Suppressor macrophage treated with lipopolysaccharide for 4 hours (primary cell): ENCODE measurements at regions not wholly inside any gene's neighbourhood (a gene's known extent, or its start where the extent isn't known, plus 50 kb on each side); places are given as distances from the start of the nearest gene placed in this dataset.

Experiments used
- DNase-seq: peaks from one replicate; pipeline ENCODE4 v3.0.0-alpha.2; 2020

DNA sequence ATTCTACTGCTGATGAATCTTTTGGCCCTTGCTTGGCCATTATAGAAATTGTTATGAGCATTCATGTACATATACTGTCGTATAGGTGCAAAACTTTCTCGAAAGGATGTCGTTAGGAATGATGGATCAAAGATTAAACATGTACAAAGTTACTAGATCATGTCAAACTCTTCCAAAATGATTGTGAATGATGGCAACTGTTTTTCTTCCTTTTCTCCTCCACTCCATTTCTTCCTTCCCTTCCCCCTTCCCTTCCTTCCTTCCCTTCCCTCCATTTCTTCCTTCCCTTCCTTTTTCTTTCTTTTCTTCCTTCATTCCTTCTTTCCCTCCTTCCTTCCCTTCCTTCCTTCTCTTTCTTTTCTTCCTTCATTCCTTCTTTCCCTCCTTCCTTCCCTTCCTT, 973.9 kb downstream of the CDH11 start:
- DNase-seq: no peak

DNA sequence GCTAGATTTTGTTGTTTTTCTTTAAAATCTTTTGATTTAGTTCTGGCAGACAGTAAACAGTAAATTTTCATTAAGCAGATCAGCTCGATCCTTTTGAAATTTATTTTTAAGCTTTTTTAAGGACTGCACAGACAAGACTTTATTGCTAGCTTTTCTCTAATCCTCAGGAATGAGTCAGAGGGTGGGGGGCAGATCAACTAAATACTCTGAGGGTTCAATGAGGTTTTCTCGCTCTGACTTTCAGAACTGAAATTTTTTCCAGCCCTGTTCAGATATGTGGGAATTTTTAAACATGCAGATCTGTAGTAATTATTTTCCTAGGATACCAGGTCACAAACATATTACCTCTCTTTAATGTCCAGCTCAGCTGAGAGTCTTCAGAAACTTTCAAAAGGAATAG, 977.2 kb downstream of the CDH11 start:
- no peak for DNase-seq

DNA sequence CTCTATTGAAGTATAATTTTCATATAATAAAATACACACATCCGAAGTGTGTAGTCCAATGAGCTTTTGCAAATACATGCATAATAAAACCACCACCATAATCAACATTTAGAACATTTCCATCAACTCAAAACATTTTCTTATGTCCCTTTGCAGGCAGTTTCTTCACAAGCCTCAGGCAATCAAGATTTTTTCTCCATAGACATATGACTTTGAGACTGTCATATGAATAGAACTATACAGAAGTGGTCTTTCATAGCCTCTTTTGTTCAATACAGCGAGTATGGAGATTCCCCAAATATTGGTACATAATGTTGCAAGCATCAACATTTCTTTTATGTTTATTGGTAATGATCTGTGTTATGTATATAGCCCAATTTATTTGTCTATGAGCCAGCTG, 983.2 kb downstream of the CDH11 start:
- DNase-seq: no peak

DNA sequence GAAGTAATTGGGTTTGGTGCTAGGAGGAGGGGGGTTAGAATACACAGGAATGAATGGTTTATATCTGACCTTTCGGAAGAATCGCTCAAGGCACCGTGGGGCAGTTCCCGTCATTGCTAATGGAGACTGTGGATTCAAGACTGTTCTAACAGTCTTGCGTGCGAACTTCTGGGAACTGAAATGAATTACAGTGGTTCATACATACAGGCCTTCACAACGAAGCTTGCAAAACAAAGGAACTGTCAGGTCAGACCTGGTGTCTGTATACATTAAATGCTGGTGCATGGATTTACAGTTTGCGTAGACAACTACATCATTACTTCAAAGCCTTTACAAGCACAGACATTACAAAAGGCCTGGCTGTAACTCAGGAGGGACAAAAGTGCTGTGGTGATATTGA, 983.9 kb downstream of the CDH11 start:
- DNase-seq: no peak

- DNase-seq: no peak
Observed at GRCh38 chr16:64136743-64137142, 985.1 kb downstream of the CDH11 start.

DNA sequence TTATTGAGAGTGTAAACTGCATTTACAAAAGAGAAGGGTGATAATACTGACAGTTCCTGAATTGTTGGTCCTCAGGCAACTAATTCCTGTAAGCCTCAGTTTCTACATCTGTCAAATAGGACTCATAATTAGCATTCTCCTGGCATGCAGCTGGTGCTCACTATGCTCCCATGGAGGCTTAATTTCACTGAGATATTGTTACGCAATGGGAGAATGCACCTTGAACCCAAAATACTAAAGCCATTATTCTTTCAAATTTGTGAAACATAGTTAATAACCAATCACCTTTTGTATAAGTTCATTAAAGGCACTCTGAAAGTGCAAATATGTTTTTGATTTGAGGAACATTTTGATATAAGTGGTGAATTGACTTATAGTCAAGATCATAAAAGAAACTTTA, 985.5 kb downstream of the CDH11 start:
- no peak for DNase-seq

DNA sequence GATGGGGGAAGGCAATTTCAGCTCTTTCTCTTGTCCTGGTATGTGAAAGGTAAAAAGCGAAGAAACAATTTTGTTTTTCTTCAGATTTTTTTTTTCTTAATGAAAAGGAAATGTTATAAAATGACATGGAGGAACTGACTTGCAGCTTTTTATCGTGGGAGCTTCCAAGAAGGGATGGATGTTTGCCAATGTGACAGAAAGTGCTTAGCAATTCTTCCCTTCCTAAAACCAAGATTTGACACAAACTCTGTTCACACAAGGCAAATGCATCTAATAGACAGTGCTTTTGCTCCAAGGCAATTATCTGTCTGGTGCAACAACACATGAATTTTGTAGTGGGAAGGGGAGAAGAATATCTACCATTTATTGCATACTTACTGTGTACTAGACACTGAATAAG, 988.5 kb downstream of the CDH11 start:
- no peak for DNase-seq

DNA sequence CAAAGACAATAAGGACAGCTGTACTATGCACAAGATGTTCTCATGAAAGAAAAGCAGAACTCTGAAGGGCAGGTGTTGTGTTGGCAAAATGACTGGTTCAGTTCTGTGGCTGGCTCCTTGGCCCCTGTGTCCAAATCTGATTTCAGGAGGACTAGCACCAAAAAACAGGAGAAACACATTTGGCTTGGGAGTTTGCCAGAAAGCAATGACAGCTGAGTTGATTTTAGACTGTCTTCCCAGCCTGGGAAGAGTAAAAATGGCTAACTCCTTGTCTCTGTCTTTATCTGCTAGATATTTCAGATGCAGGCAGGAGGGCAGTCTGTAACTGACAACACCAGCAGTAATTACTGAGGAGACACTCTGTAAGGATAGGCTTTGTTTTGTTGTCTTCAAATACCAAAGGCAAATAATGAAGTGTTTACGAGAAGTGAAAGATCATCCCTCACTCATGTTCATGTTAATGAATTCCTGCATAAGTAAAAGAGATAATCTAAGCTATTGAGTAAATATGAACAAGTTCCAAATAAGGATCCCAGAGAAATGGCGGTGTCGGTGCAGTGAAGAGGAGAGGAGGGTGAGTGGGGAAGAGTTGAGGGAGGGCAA, 989.0 kb downstream of the CDH11 start:
- no peak for DNase-seq

DNA sequence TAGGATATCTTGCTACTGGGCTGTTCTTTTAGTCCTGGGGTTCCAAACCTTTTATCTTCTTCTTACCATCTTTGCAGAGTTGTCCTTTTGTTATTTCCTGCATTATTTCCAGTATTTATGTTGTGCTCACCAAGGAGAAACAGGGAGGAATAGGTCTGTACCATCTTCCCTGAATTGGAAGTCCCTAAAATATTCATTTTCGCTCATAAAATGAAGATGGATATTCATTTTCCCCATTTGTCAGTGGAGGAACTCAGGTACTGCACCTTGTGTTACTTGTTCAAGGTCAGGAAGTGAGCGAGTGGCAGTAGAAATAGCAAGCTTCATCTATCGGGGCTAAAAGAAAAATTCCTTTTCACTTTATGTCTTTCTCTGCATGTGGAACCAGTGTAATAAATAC, 989.7 kb downstream of the CDH11 start:
- DNase-seq: no peak

DNA sequence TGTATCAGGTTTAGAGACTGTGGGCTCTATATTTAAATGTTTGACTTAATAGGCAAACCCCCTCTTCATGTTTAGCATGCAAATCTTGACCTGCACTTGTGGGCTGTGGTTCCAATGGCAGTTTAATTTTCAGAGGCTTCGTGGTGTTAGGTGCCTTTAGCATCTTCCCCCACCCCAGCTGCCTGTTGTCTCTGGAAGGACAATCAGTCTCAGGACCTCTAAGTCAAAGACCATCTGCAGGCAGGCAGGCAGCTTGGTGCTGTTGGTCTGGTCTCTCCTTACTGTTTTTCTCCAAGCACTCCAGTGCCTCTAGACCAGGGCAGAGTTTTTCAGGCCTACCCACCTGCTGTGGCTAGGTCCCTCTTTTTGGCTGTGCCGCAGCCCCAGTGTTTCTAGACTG, 990.4 kb downstream of the CDH11 start:
- DNase-seq: no peak

DNA sequence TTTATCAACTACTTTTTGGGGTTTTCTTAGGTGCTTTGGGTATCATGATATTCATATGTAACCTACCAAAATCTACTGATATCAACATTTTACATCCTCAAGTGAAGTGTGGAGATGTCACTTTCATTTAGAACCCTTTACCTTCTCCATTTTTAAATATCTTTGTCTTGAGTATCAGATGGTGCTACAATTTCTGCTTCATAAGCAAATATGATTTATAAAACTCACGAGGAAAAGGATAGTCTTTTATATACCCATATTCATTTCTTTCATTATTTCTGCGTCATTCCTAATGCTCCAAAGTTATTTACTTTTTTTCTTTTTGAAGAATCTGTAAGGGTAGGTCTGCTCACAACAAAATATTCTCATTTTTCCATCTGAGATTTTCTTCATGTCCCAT, 991.7 kb downstream of the CDH11 start:
- DNase-seq: no peak

GRCh38 chr16:64122177-64122576, 999.7 kb downstream of the CDH11 start:
- no peak for DNase-seq

- DNase-seq: no peak
Observed at GRCh38 chr16:64121473-64121872, 1000.4 kb downstream of the CDH11 start.

GRCh38 chr16:64116151-64116550, 1005.7 kb downstream of the CDH11 start:
- DNase-seq: no peak

DNA sequence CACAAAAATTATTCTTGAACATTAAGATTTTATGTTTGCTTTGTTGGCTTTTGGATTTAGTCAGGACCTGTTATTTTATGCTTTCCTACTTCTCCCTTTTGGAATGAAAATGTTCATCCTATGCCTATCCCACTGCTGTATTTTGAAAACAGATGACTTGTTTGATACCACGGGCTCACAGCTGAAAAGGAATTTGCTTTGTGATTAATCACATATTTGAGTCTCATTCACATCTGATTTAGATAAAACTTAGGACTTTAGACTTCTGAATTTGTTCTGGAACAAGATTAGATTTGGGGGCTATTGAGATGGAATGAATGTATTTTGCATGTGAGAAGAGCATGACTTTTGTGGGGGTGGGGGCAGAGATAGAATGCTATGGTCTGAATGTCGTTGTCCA, 1012.6 kb downstream of the CDH11 start:
- DNase-seq: no peak

DNA sequence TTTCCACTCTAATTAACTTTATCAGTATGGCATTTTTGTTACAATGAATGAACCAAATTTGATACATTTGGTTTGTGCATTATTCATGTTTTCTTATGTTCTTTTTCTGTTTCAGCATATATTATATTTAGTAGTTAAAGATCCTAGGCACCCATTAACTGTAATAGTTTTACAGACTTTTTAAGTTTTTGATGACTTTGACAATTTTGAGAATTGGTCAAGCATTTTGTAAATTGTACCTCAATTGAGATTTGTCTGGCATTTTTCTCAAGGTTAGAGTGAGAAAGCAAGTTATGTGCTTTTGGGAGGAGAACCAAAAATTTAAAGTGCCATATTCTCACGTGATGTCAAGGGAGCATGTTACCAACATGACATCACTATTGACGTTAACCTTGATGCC, 1019.2 kb downstream of the CDH11 start:
- DNase-seq: no peak

- no peak for DNase-seq
Observed at GRCh38 chr16:64098451-64098850, 1023.4 kb downstream of the CDH11 start.

- no peak for DNase-seq
Observed at GRCh38 chr16:64096689-64097088, 1025.2 kb downstream of the CDH11 start.

- peak; percentile 1 for DNase-seq
Observed at GRCh38 chr16:64094992-64095634, 1026.8 kb downstream of the CDH11 start.

DNA sequence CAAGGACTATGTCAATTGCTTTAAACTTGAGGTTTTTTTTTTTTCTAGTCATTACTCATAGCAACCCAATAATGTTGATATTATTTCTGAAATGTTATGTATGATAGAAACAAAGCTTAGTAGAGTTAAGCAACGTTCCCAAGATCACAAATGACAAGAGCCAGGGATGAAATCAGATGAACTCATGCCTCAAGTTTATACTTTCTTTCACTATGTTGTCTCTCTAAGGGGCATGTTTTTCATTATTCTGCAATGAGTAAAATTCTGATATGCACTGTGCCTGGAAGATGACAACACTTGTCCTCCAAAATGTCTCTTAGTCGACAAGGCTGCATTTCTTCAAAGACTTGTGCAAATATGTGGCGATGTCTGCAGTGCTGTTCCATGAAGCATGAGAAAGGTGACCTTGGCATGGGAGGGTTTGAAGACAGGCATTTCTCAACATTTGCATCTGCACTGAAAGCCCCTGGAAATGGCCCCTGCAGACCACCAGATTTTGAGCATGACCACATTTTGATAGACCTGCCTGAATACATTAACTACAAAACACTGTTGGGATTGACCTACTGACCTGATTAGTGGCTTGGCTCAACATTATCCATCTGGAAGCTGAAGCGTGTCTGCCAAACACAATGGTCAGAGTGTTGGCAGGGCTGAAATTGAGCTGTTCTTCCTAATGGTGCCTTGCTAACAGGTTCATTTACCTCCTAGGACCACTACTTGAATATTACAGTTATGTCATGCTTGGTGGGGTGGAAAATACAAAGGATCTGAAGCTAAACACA, 1027.5 kb downstream of the CDH11 start:
- no peak for DNase-seq

DNA sequence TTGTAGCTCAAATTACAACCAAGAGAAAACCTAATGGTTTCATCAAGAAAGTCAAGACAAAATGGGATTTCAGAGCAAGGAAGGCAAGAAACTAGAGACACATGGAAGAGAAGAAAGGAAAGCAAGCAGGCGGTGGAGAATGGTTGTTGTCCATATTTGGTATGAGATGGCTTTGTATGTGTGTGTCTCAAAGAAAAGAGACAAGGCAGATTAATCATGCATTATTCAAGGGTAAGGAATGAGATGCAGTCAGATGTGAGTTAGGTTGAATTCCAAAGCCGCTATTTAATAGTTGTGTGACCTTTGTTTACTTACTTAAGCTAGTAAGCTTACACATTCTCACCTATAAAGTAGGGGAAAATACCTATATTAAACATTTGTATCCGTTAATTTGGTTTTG, 1029.6 kb downstream of the CDH11 start:
- no peak for DNase-seq

GRCh38 chr16:64090327-64090726, 1031.5 kb downstream of the CDH11 start:
- DNase-seq: no peak

DNA sequence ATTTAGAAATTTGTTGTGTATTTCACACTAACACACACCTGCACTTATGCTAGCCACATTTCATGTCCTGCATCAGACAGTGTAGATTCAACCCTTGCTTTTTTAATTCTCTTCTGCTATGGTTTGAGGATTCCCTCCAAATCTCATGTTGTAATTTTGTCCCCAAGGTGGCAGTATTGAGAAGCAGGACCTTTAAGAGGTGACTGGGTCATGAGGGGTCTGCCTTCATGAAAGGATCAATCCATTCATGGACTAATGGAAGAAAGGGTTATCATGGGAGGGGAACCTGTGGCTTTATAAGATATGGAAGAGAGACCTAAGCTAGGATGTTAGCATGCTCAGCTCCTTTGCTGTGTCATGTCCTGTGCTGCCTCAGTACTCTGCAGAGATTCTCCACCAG, 1032.2 kb downstream of the CDH11 start:
- DNase-seq: peak; percentile 6

GRCh38 chr16:64088838-64089237, 1033.0 kb downstream of the CDH11 start:
- no peak for DNase-seq
